ENCODE measurements at regions not wholly inside any gene's neighbourhood (a gene's known extent, or its start where the extent isn't known, plus 50 kb on each side); places are given as distances from the start of the nearest gene placed in this dataset.

- no peak for DNase-seq (ENCODE audit: low spot score)
Measured at GRCh38 chr4:153850533-153851280, 61.8 kb upstream of the SFRP2 start.

GRCh38 chr4:153844144-153844543, 55.3 kb upstream of the SFRP2 start:
- no peak for DNase-seq (ENCODE audit: low spot score)
